ENCODE measurements at regions not wholly inside any gene's neighbourhood (a gene's known extent, or its start where the extent isn't known, plus 50 kb on each side); places are given as distances from the start of the nearest gene placed in this dataset.

DNA sequence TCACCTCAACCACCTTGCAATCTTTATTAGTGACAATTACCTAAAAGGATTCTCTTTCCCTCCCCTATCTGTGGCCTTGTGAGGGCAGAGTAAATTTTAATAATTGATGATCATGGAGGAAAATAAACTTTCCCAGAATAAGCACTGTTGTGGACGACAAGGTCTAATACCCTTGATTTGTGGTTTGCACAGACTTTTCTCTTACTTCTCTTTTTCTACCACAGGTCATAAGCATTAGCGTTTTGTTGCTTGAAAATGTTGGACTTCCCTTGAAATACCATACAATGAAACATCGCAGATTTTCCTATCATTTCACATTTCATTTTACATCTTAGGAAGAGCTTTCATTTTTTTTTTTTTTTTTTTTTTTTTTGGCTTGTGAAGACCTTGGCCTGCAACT, 188.1 kb upstream of the TMEM72 start:
- TF ChIP-seq RARB (CRISPR knock-in tag; IDR thresholded peaks at IDR 0.05), result no peak
- no peak for TF ChIP-seq TCF4 (CRISPR knock-in tag; IDR thresholded peaks at IDR 0.05; ENCODE audit: borderline replicate concordance)

Data from SK-N-SH treated with all-trans-retinoic acid at 6 μM for 48 hours (cell line).